SW480 (cell line): ENCODE measurements at regions not wholly inside any gene's neighbourhood (a gene's known extent, or its start where the extent isn't known, plus 50 kb on each side); places are given as distances from the start of the nearest gene placed in this dataset.
"Not testable (repeated sequence)": the region's sequence is repeated elsewhere in the genome, so short reads cannot be mapped to it uniquely, and the experiment has no call there.

Experiments used
- DNase-seq: peaks from one replicate; pipeline ENCODE4 v3.0.0-alpha.2; 2016; ENCODE audit warnings: low spot score

GRCh38 chr6:67047996-67048395 lies 1341.0 kb upstream of the EYS start:
- no peak for DNase-seq

GRCh38 chr6:67045076-67045475 lies 1338.0 kb upstream of the EYS start:
- no peak for DNase-seq

- no peak for DNase-seq
Observed at GRCh38 chr6:67031451-67031850, 1324.4 kb upstream of the EYS start.

- no peak for DNase-seq
Observed at GRCh38 chr6:67030861-67031260, 1323.8 kb upstream of the EYS start.

GRCh38 chr6:67016921-67017460 lies 1310.0 kb upstream of the EYS start:
- DNase-seq = no peak

- DNase-seq = no peak
Observed at GRCh38 chr6:67011441-67011840, 1304.4 kb upstream of the EYS start.

- no peak for DNase-seq
Observed at GRCh38 chr6:67009818-67010217, 1302.8 kb upstream of the EYS start.

GRCh38 chr6:67003844-67004243 lies 1296.8 kb upstream of the EYS start:
- no peak for DNase-seq

GRCh38 chr6:67000121-67000520 lies 1293.1 kb upstream of the EYS start:
- DNase-seq = no peak

- DNase-seq = not testable (repeated sequence)
Observed at GRCh38 chr6:66997579-66997978, 1290.6 kb upstream of the EYS start.

GRCh38 chr6:66995669-66996068 lies 1288.6 kb upstream of the EYS start:
- DNase-seq = no peak

- DNase-seq = not testable (repeated sequence)
Observed at GRCh38 chr6:66993708-66994107, 1286.7 kb upstream of the EYS start.

GRCh38 chr6:66993272-66993671 lies 1286.2 kb upstream of the EYS start:
- no peak for DNase-seq

GRCh38 chr6:66992660-66993059 lies 1285.6 kb upstream of the EYS start:
- DNase-seq = no peak

GRCh38 chr6:66986940-66987339 lies 1279.9 kb upstream of the EYS start:
- DNase-seq = no peak

- DNase-seq = no peak
Observed at GRCh38 chr6:66985816-66986215, 1278.8 kb upstream of the EYS start.

GRCh38 chr6:66970373-66970772 lies 1263.3 kb upstream of the EYS start:
- DNase-seq = no peak

GRCh38 chr6:66965227-66965626 lies 1258.2 kb upstream of the EYS start:
- no peak for DNase-seq

GRCh38 chr6:66964216-66964615 lies 1257.2 kb upstream of the EYS start:
- no peak for DNase-seq

GRCh38 chr6:66962082-66962481 lies 1255.1 kb upstream of the EYS start:
- no peak for DNase-seq

GRCh38 chr6:66961191-66961590 lies 1254.2 kb upstream of the EYS start:
- DNase-seq = no peak

GRCh38 chr6:66949191-66949661 lies 1242.2 kb upstream of the EYS start:
- DNase-seq = no peak

GRCh38 chr6:66948106-66948505 lies 1241.1 kb upstream of the EYS start:
- DNase-seq = peak; percentile 2

- DNase-seq = no peak
Observed at GRCh38 chr6:66940003-66940402, 1233.0 kb upstream of the EYS start.

GRCh38 chr6:66937180-66937579 lies 1230.2 kb upstream of the EYS start:
- no peak for DNase-seq
